CD1c-positive myeloid dendritic cell (primary cell): ENCODE measurements at regions not wholly inside any gene's neighbourhood (a gene's known extent, or its start where the extent isn't known, plus 50 kb on each side); places are given as distances from the start of the nearest gene placed in this dataset.

Experiments used
- DNase-seq: peaks from one replicate; pipeline ENCODE4 v3.0.0-alpha.2; 2016; ENCODE audit errors: extremely low spot score

- DNase-seq, result no peak
These were observed 170.9 kb upstream of the STXBP5 start for GRCh38 chr6:147033267-147033666.

GRCh38 chr6:147035886-147036285, 168.3 kb upstream of the STXBP5 start:
- DNase-seq, result no peak

- no peak for DNase-seq
These were observed 166.3 kb upstream of the STXBP5 start for GRCh38 chr6:147037881-147038280.

- no peak for DNase-seq
These were observed 163.9 kb upstream of the STXBP5 start for GRCh38 chr6:147040121-147040910.

GRCh38 chr6:147042679-147043078, 161.5 kb upstream of the STXBP5 start:
- no peak for DNase-seq

- peak; percentile 51 for DNase-seq
These were observed 160.2 kb upstream of the STXBP5 start for GRCh38 chr6:147043994-147044477.

GRCh38 chr6:147046141-147046877, 157.9 kb upstream of the STXBP5 start:
- no peak for DNase-seq

GRCh38 chr6:147048930-147049329, 155.3 kb upstream of the STXBP5 start:
- DNase-seq, result no peak

- no peak for DNase-seq
These were observed 150.8 kb upstream of the STXBP5 start for GRCh38 chr6:147053311-147053921.

- DNase-seq, result no peak
These were observed 150.1 kb upstream of the STXBP5 start for GRCh38 chr6:147054158-147054557.

- DNase-seq, result no peak
These were observed 149.3 kb upstream of the STXBP5 start for GRCh38 chr6:147054871-147055270.

- DNase-seq, result no peak
These were observed 148.3 kb upstream of the STXBP5 start for GRCh38 chr6:147055821-147056392.

- DNase-seq, result no peak
These were observed 147.0 kb upstream of the STXBP5 start for GRCh38 chr6:147057188-147057587.

GRCh38 chr6:147057705-147058342, 146.4 kb upstream of the STXBP5 start:
- no peak for DNase-seq

- no peak for DNase-seq
These were observed 145.3 kb upstream of the STXBP5 start for GRCh38 chr6:147058786-147059385.

- DNase-seq, result no peak
These were observed 143.6 kb upstream of the STXBP5 start for GRCh38 chr6:147060636-147061035.

- no peak for DNase-seq
These were observed 143.0 kb upstream of the STXBP5 start for GRCh38 chr6:147061252-147061651.

GRCh38 chr6:147063469-147064031, 140.7 kb upstream of the STXBP5 start:
- DNase-seq, result no peak

- DNase-seq, result no peak
These were observed 138.4 kb upstream of the STXBP5 start for GRCh38 chr6:147065786-147066185.

GRCh38 chr6:147067184-147067583, 137.0 kb upstream of the STXBP5 start:
- no peak for DNase-seq

GRCh38 chr6:147071776-147072175, 132.4 kb upstream of the STXBP5 start:
- no peak for DNase-seq
